ENCODE measurements at regions not wholly inside any gene's neighbourhood (a gene's known extent, or its start where the extent isn't known, plus 50 kb on each side); places are given as distances from the start of the nearest gene placed in this dataset.

DNA sequence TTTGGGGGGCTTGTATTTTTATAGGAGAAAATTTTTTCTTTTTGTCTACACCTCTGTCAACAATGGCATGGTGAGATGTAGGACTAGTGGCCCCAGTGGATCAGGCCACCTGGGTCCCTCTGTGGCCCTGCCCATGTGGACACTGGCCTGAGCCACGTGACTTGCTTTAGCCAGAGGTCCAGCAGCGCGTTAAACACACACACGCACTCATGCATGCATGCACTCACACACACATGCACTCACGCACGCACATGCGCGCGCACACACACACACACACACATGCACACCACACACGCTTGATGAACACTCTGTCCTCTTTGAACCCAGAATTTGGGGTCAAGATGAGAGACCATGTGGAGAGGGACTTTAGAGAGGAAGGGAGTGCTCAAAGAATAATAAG, 59.4 kb upstream of the NUP50 start:
- H3K36me3 ChIP-seq, result no peaks in the 10 kb centered on the region
- TF ChIP-seq, protein P1, sequence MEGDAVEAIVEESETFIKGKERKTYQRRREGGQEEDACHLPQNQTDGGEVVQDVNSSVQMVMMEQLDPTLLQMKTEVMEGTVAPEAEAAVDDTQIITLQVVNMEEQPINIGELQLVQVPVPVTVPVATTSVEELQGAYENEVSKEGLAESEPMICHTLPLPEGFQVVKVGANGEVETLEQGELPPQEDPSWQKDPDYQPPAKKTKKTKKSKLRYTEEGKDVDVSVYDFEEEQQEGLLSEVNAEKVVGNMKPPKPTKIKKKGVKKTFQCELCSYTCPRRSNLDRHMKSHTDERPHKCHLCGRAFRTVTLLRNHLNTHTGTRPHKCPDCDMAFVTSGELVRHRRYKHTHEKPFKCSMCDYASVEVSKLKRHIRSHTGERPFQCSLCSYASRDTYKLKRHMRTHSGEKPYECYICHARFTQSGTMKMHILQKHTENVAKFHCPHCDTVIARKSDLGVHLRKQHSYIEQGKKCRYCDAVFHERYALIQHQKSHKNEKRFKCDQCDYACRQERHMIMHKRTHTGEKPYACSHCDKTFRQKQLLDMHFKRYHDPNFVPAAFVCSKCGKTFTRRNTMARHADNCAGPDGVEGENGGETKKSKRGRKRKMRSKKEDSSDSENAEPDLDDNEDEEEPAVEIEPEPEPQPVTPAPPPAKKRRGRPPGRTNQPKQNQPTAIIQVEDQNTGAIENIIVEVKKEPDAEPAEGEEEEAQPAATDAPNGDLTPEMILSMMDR (IDR thresholded peaks at IDR 0.05), result no peak
- TF ChIP-seq POLR2A (IDR thresholded peaks at IDR 0.05), result no peak
- H3K4me3 ChIP-seq, result no peak overlapping the region
- no peak overlapping the region for H3K27ac ChIP-seq
- H3K4me1 ChIP-seq, result no peaks in the 10 kb centered on the region
- H3K27me3 ChIP-seq, result no peaks in the 10 kb centered on the region
- DNase-seq, result no peak
- H3K9me3 ChIP-seq, result no peaks in the 10 kb centered on the region
- intact Hi-C loops (cut with DNase I; ENCODE audit: low total_unique reads), result no loop called here

- TF ChIP-seq POLR2A (IDR thresholded peaks at IDR 0.05), result no peak
- TF ChIP-seq, protein P1 (IDR thresholded peaks at IDR 0.05), result no peak
- H3K9me3 ChIP-seq, result no peaks in the 10 kb centered on the region
- DNase-seq, result no peak
Measured at GRCh38 chr22:45105281-45105702, 58.4 kb upstream of the NUP50 start.

DNA sequence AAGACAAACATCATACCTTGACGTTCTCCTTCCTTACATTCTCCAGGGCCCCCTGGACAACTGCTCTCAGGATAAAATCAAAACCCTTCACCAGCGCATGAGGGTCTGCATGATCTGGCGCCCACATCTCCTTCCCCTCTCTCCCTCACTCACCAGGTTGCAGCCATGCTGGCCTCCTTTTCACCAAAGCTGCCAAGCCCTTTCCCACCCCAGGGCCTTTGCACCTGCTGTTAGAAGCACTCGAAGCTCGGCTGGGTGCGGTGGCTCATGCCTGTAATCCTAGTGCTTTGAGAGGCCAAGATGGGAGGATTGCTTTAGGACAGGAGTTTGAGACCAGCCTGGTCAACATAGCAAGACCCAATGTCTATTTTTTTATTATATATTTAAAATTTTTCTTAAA, 56.1 kb upstream of the NUP50 start:
- Histone ChIP-seq H3K4me3 (no peak overlapping the region), H3K27ac (no peak overlapping the region), H3K36me3 (no peaks in the 10 kb centered on the region), H3K9me3 (no peaks in the 10 kb centered on the region), H3K4me1 (no peaks in the 10 kb centered on the region), H3K27me3 (no peaks in the 10 kb centered on the region)
- intact Hi-C loops (cut with DNase I; ENCODE audit: low total_unique reads), result no loop called here
- DNase-seq, result no peak
- TF ChIP-seq POLR2A (IDR thresholded peaks at IDR 0.05), result no peak
- TF ChIP-seq, protein P1 (IDR thresholded peaks at IDR 0.05), result no peak

More at GRCh38 chr22:45105281-45105702, 58.4 kb upstream of the NUP50 start:
- intact Hi-C loops (cut with DNase I; ENCODE audit: low total_unique reads), result no loop called here
- H3K4me1 ChIP-seq, result no peaks in the 10 kb centered on the region
- H3K27me3 ChIP-seq, result no peaks in the 10 kb centered on the region
- no peak overlapping the region for H3K4me3 ChIP-seq
- no peak overlapping the region for H3K27ac ChIP-seq
- no peaks in the 10 kb centered on the region for H3K36me3 ChIP-seq

- no peak overlapping the region for H3K27ac ChIP-seq
- intact Hi-C loops (cut with DNase I; ENCODE audit: low total_unique reads), result no loop called here
- H3K27me3 ChIP-seq, result no peaks in the 10 kb centered on the region
- TF ChIP-seq, protein P1 (IDR thresholded peaks at IDR 0.05), result no peak
- TF ChIP-seq POLR2A (IDR thresholded peaks at IDR 0.05), result no peak
- H3K36me3 ChIP-seq, result no peaks in the 10 kb centered on the region
- H3K4me3 ChIP-seq, result no peak overlapping the region
- no peaks in the 10 kb centered on the region for H3K9me3 ChIP-seq
- DNase-seq, result no peak
- no peaks in the 10 kb centered on the region for H3K4me1 ChIP-seq
Measured at GRCh38 chr22:45112136-45112879, 51.4 kb upstream of the NUP50 start.

Measured in uterus (tissue), 3 donors.